Mucosa of rectum (tissue), 2 donors: ENCODE measurements at regions not wholly inside any gene's neighbourhood (a gene's known extent, or its start where the extent isn't known, plus 50 kb on each side); places are given as distances from the start of the nearest gene placed in this dataset.

Experiments
- H3K27ac ChIP-seq, 2 donors: one replicate each; pipeline ENCODE4 v1.7.0; 2013; ENCODE audit warnings: inconsistent platforms in 2 of 2, low read depth in 2 of 2, low read length in 2 of 2
- H3K27me3 ChIP-seq, 2 donors: one replicate each; pipeline ENCODE4 v1.7.0; 2013; ENCODE audit warnings: low read length in 2 of 2; ENCODE audit not compliant: control insufficient read depth in 2 of 2, insufficient read depth in 2 of 2
- H3K36me3 ChIP-seq, 2 donors: one replicate each; pipeline ENCODE4 v1.7.0; 2013; ENCODE audit warnings: low read length in 2 of 2; ENCODE audit not compliant: control insufficient read depth in 2 of 2, insufficient read depth in 2 of 2
- H3K4me1 ChIP-seq, 2 donors: one replicate each; pipeline ENCODE4 v1.7.0; 2013; ENCODE audit warnings: low read length in 2 of 2, mild to moderate bottlenecking in 1 of 2; ENCODE audit not compliant: control insufficient read depth in 2 of 2, insufficient read depth in 2 of 2
- H3K4me3 ChIP-seq, 2 donors: one replicate each; pipeline ENCODE4 v1.7.0; 2013; ENCODE audit warnings: low read length in 2 of 2
- H3K9ac ChIP-seq, 2 donors: one replicate each; pipeline ENCODE4 v1.7.0; 2013; ENCODE audit warnings: low read length in 2 of 2, low read depth in 1 of 2, mild to moderate bottlenecking in 1 of 2
- H3K9me3 ChIP-seq, 2 donors: one replicate each; pipeline ENCODE4 v1.7.0; 2013; ENCODE audit warnings: low read length in 2 of 2; ENCODE audit not compliant: control insufficient read depth in 2 of 2
- donor health status: healthy.
- donor health status: Normal muscosa, but diverticular disease.

DNA sequence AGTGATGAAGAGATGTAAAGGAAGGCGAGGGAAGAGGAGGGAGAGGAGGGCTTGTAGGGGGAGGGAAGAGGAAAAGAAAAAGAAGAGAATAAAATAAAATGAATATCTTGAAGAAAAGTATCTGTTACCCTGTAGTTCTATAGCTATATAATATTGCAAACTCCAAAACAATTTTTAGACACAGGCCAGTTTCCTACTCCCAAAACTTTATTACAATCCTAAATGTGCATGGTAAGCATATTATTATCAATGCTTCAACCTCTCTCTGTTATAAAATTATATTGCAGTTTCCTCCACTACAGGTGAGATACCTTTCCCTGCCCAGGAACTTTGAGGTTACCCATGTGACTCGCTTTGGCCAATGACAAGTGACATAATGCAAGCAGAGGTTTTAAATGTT, 1351.6 kb upstream of the NRXN1 start:
- no peaks in the 10 kb centered on the region for H3K27me3 ChIP-seq
- no peaks in the 10 kb centered on the region for H3K4me1 ChIP-seq
- no peak overlapping the region for H3K4me3 ChIP-seq
- peaks cover 0 to 4% of the 10 kb centered on the region in 2 donors for H3K9me3 ChIP-seq
- H3K9ac ChIP-seq: no peak overlapping the region
- no peaks in the 10 kb centered on the region for H3K36me3 ChIP-seq
- H3K27ac ChIP-seq: no peak overlapping the region

DNA sequence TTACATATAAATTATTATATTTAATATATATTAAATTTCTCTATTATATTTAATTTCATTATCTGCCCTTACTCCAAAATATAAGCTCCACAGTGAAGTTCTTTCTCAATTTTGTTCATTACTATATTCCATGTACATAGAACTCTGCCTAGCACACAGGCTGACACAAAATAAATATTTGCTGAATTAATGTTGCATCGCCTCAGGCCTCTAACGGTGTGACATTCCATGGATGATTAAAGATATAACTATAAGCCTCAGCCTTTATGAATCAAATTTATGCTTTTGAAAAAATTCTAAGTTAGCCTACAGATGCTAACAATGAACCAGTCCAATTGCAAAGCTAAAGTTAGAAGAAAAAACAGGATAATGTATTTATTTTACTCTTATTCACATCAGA, 1337.2 kb upstream of the NRXN1 start:
- H3K4me3 ChIP-seq: no peak overlapping the region
- no peaks in the 10 kb centered on the region for H3K4me1 ChIP-seq
- H3K9ac ChIP-seq: no peak overlapping the region
- no peak overlapping the region for H3K27ac ChIP-seq
- H3K27me3 ChIP-seq: no peaks in the 10 kb centered on the region
- H3K36me3 ChIP-seq: no peaks in the 10 kb centered on the region
- H3K9me3 ChIP-seq: no peaks in the 10 kb centered on the region

DNA sequence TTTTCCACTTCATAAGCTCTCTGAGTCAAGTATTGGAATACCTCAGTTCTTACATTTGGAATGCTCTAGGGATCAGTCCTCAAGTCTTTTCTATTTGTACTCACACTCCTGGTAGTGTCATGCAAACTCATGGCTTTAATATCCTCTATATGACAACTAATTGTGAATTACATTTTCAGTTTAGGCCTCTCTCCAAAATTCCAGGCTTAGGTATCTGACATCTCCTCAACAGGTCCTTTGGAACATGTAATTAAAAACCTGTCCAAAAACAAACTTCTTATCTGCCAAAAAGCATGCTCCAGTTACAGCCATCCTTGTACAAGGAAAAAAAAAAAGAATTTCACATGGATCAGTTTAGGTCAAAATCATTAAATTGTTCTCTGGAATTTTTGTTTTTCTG, 1336.2 kb upstream of the NRXN1 start:
- Histone ChIP-seq H3K4me3 (no peak overlapping the region), H3K9me3 (no peaks in the 10 kb centered on the region)

DNA sequence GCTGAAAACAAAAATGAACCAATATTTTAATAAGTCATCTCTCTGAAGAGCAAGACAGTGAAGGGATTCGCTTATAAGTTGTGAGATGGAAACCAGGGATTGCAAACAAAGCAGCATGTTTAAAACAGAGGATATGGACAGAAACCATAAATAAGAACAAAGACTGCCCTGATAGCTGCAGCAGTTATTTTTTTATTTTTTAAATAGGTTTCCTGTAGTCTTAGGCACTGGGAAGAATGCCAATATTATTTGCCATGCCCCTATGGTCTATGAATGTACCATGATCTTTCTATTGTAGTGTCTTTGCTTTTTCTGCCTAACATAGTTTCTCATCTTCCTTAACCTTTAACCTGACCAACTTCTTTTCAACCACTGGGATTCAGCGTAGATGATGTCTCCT, 1334.0 kb upstream of the NRXN1 start:
- Histone ChIP-seq H3K36me3 (no peaks in the 10 kb centered on the region), H3K9ac (no peak overlapping the region), H3K9me3 (no peaks in the 10 kb centered on the region), H3K27me3 (no peaks in the 10 kb centered on the region), H3K4me1 (no peaks in the 10 kb centered on the region), H3K27ac (no peak overlapping the region), H3K4me3 (no peak overlapping the region)

More for the DNA sequence above, 1336.2 kb upstream of the NRXN1 start:
- H3K9ac ChIP-seq: no peak overlapping the region
- H3K4me1 ChIP-seq: no peaks in the 10 kb centered on the region
- H3K27me3 ChIP-seq: no peaks in the 10 kb centered on the region
- H3K27ac ChIP-seq: no peak overlapping the region
- no peaks in the 10 kb centered on the region for H3K36me3 ChIP-seq

DNA sequence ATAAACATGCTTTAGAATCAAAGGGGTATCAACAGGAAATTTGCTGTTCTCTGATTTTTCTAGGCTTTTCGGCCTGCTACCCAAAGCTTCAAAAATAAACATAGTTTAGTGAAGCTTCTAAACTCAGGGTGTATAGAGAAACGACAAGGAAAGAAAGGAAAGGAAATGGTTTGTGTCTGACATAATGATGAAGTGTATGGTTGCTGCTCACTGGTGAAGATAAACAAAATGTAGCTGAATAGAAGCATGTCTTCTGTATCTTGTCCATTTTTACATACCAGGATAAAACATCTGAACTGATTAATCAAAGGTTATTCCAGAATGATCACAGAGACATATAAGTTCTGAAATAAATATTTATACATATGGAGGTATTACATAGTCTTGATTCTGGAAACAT, 1324.6 kb upstream of the NRXN1 start:
- Histone ChIP-seq H3K27me3 (no peaks in the 10 kb centered on the region), H3K36me3 (no peaks in the 10 kb centered on the region), H3K9me3 (no peaks in the 10 kb centered on the region), H3K4me3 (no peak overlapping the region), H3K27ac (no peak overlapping the region), H3K9ac (no peak overlapping the region), H3K4me1 (no peaks in the 10 kb centered on the region)

DNA sequence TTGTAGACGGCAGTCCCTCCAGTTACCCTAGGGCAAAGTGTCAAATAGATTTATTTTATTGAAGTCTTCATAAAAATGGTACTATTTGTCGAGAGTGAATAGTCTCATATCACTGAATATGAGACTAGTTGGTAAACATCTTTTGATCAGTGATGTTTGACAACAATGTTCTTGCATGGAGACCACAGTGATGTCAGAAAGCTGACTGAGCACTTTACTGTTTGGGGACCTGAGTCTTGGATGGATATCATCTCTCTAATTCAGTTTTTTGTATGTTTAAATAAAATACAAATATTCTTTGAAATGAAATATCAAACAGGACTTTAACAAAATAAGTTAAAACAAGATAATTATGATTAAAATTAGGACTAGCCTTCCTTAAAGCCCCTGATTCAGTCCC, 1315.4 kb upstream of the NRXN1 start:
- Histone ChIP-seq H3K9ac (no peak overlapping the region), H3K4me3 (no peak overlapping the region), H3K27me3 (no peaks in the 10 kb centered on the region), H3K4me1 (no peaks in the 10 kb centered on the region), H3K27ac (no peak overlapping the region), H3K36me3 (no peaks in the 10 kb centered on the region), H3K9me3 (no peaks in the 10 kb centered on the region)

DNA sequence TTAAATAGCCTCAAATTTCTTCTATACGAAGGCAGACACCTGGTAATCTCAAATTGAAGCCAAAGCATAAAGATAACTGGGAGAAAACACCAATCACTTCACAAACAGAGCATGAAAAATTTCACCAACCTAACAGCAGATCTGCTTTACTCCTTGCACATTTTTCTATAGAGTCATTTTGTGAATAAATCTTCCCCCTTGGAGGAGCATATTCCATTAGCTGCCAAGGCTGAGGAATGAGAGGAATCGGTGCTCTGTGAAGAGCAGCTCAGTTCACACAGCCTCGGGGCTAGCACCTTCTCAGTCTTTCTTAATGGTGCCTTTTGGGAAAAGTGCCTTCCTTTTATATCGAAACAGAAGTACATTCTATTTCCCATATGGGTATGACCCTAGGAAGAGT, 1313.7 kb upstream of the NRXN1 start:
- H3K4me1 ChIP-seq: no peaks in the 10 kb centered on the region
- no peak overlapping the region for H3K4me3 ChIP-seq
- no peak overlapping the region for H3K9ac ChIP-seq

DNA sequence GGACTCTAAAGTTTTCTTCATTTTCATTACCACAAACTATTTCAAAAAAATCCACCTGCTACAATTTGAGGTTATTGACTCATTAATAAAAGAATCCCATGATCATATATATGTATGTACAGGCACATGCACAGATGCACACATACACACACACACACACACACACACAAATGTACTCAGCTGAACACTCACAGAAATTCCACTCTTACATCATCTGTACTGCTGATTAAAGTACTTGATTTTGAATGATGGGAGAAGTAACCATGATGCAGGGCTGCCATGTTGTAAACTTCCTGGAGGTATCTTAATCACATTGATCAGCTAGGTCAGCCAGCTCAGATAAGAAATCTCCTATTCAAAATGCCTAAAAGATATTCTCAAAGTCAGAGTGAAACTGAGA, 1313.2 kb upstream of the NRXN1 start:
- H3K4me1 ChIP-seq: no peaks in the 10 kb centered on the region
- no peak overlapping the region for H3K9ac ChIP-seq
- no peak overlapping the region for H3K4me3 ChIP-seq
- H3K9me3 ChIP-seq: no peaks in the 10 kb centered on the region
- no peaks in the 10 kb centered on the region for H3K36me3 ChIP-seq
- no peak overlapping the region for H3K27ac ChIP-seq
- H3K27me3 ChIP-seq: no peaks in the 10 kb centered on the region

More for the DNA sequence above, 1313.7 kb upstream of the NRXN1 start:
- Histone ChIP-seq H3K27me3 (no peaks in the 10 kb centered on the region), H3K27ac (no peak overlapping the region), H3K9me3 (no peaks in the 10 kb centered on the region), H3K36me3 (no peaks in the 10 kb centered on the region)

DNA sequence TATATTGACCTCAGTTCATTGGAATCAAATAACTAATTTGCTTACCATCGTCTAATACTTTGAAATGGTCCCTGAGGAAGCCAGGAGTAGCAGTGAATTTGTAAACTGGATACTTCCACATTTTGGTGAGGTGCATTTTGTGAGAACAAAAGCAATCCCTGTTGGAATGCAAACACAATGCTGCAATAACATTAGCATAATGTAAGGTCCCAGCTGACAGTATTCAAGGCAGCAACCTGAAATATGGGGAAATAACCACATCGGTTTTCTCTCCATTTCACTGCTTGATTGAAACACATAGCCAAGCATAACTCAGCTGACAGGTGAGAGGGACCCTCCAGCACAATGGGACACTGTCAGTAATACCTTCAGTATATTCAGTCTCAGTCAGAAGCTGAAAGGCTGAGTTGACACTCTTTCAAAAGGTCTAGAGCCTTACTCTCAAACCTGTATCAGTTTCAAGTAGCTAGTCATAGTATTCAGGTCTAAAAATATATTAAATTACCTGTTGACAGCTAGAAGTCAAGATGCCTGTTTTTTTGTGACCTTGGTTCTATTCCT, 1311.9 kb upstream of the NRXN1 start:
- no peaks in the 10 kb centered on the region for H3K36me3 ChIP-seq
- H3K4me3 ChIP-seq: no peak overlapping the region
- H3K9ac ChIP-seq: no peak overlapping the region
- H3K27ac ChIP-seq: no peak overlapping the region
- H3K9me3 ChIP-seq: no peaks in the 10 kb centered on the region
- H3K27me3 ChIP-seq: no peaks in the 10 kb centered on the region
- no peaks in the 10 kb centered on the region for H3K4me1 ChIP-seq

DNA sequence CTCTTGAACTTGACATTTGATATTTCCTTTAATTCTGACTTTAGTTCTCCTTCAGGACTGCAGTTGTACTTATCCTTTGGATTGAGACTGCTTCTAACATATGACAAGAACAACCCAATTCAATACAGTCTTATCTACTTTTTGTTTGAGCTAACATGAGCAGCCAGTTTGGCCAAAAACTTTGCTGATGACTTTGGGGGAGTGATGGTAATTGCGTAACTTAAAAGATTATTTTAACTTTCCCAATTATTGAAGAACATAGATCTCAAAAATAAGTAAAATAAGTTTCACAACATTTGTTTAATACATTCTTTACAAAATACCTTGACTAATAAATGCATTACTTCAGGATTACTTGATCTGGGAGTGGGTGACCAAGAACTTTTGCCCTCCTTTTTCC, 1311.1 kb upstream of the NRXN1 start:
- Histone ChIP-seq H3K9ac (no peak overlapping the region), H3K36me3 (no peaks in the 10 kb centered on the region), H3K9me3 (no peaks in the 10 kb centered on the region), H3K27ac (no peak overlapping the region), H3K27me3 (no peaks in the 10 kb centered on the region), H3K4me3 (no peak overlapping the region), H3K4me1 (no peaks in the 10 kb centered on the region)

DNA sequence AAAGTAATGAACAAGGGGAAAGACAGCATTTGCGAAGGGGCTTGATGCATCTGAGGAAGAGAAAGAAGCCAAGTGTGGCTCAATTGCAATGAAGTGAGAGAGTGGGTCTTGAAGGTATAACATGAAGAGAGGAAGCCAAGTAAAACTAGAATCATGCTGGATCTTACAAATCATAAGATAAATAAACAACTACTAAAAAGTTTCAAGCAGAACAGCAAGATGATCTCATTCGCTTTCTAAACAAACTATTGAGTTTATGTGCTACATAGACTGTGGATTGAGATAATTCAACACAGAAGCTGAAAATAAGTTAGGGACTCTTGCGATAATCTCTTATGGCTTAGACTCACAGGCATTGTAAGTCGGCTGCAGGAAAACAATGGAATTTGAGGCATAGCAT, 1310.5 kb upstream of the NRXN1 start:
- no peaks in the 10 kb centered on the region for H3K27me3 ChIP-seq
- no peak overlapping the region for H3K9ac ChIP-seq
- H3K4me3 ChIP-seq: no peak overlapping the region
- H3K27ac ChIP-seq: no peak overlapping the region
- no peaks in the 10 kb centered on the region for H3K36me3 ChIP-seq
- H3K4me1 ChIP-seq: no peaks in the 10 kb centered on the region
- no peaks in the 10 kb centered on the region for H3K9me3 ChIP-seq
